GM10266 (cell line): ENCODE measurements at regions not wholly inside any gene's neighbourhood (a gene's known extent, or its start where the extent isn't known, plus 50 kb on each side); places are given as distances from the start of the nearest gene placed in this dataset.

Experiments
- DNase-seq: peaks from one replicate; pipeline ENCODE4 v3.0.0; 2012; ENCODE audit errors: extremely low spot score
- CTCF ChIP-seq: IDR thresholded peaks from 2 replicates; pipeline ENCODE4 v1.5.1; 2012; ENCODE audit warnings: mild to moderate bottlenecking, low read depth; ENCODE audit not compliant: control insufficient read depth, insufficient read depth; ENCODE audit errors: missing control alignments

- no peak for TF ChIP-seq CTCF
- DNase-seq, result no peak
These were observed 314.7 kb upstream of the RGMB start for GRCh38 chr5:98458726-98459125.

- DNase-seq, result no peak
- no peak for TF ChIP-seq CTCF
These were observed 312.9 kb upstream of the RGMB start for GRCh38 chr5:98460536-98460935.

GRCh38 chr5:98461485-98461884, 312.0 kb upstream of the RGMB start:
- DNase-seq, result no peak
- TF ChIP-seq CTCF, result no peak

- DNase-seq, result no peak
- TF ChIP-seq CTCF, result no peak
These were observed 310.2 kb upstream of the RGMB start for GRCh38 chr5:98463222-98463621.

- DNase-seq, result no peak
- TF ChIP-seq CTCF, result no peak
These were observed 309.8 kb upstream of the RGMB start for GRCh38 chr5:98463676-98464075.

GRCh38 chr5:98464737-98465330, 308.6 kb upstream of the RGMB start:
- no peak for TF ChIP-seq CTCF
- DNase-seq, result no peak

GRCh38 chr5:98468188-98468869, 305.1 kb upstream of the RGMB start:
- no peak for TF ChIP-seq CTCF
- no peak for DNase-seq
